Activated CD8-positive, alpha-beta memory T cell treated with anti-CD3 and anti-CD28 coated beads for 36 hours (primary cell): ENCODE measurements at regions not wholly inside any gene's neighbourhood (a gene's known extent, or its start where the extent isn't known, plus 50 kb on each side); places are given as distances from the start of the nearest gene placed in this dataset.

ENCODE experiments used
- CTCF ChIA-PET: fragments of 350-600 bp; sonication (Branson Sonifier 250); formaldehyde crosslinking; loops from one replicate; lab custom pipeline; 2021; ENCODE audit warnings: antibody characterized with exemption; lab: Charles Lee
- POLR2A ChIA-PET: fragments of 350-600 bp; sonication (Branson Sonifier 250); formaldehyde crosslinking; loops from one replicate; lab custom pipeline; 2021; ENCODE audit warnings: antibody characterized with exemption; lab: Charles Lee

GRCh38 chr6:157764178-157765068 lies 58.6 kb upstream of the SNX9 start:
- ChIA-PET POLR2A (interaction anchor here (0.5 to 2.3 kb wide), 6 partner anchors 9 to 885 kb away, joined by 3 to 16 read pairs (median 4); partner anchors contain the start of gene SYTL3), CTCF (interaction anchor here (0.9 to 2.8 kb wide), 4 partner anchors 8 to 109 kb away, joined by 3 to 9 read pairs (median 6); no protein-coding TSS in a partner anchor)

DNA sequence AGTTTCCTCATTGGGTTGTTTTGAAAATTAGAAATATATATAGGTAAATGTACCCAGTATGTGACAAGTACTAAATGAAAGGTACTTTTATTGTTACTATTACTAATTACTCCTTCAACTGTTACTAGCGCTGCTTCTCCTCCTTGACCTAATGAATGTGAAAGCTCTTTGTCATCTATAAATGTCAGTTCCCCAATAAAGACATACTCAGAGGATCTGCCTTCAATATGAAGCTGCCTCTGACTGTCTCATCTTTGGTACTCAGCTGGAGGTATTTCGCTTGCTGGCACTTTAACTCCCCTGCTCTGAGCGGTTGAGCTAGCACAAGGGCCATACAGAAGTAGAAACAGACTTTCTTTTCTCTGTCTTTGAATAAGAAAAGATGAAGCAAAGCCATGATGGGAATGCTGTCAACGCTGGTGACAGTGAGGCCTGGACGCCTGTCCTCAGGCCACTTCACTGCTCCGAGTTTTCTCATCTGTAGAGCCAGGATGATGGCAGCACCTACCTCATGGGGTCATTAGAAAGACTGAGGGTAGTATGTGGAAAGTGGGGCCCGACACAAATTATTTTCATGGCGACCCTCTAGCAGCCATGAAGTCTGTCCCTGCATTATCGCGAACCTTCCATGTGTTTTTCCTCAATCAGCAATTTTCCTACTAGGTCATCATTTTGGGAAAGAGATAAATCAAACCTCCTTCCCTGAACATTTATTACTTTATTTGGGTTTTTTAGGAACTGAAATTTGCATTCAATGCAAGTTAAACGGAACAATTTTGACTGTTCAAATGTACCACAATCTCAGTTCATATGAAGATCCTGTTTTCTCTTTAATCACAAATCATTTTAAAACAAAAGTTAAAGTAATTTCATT lies 55.9 kb upstream of the SNX9 start:
- ChIA-PET CTCF (no interaction called here), POLR2A (no interaction called here)

DNA sequence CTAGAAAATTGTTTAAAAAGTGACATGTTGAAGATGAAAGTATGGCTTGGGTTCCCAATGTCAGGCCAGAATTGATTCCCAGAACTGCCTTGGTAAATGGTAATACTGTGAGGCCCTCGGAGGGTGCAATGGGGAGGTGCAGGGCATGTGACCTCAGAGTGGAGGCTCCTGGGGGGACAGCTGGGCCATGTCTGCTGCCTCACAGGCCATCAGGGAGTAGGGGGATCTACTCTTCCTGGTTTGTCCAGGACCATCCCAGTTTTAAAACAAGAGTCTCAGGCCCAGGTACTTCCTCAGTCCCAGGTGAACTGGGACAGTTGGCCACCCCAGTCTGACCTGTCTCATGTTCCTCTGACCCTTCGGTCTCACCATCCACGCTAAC lies 55.3 kb upstream of the SNX9 start:
- POLR2A ChIA-PET, result no interaction called here
- CTCF ChIA-PET, result no interaction called here

DNA sequence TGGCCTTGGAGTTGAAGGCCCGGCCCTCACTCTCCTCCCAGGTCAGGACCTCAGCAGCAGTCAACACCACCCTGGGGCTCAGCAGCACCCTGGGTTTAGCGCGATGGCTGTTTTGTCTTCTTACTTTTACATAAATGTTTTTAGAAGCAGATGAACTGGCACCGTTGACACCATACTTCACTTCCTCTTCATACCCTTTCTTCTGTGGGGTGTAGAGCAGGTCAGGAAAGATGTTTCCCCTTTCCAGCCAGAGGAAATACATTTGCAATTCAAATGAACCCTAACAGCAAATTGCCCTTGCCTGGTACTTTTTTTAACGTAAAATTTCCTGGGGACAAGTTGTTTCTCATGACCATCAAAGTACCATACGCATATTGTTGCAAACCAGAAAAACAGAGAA lies 54.7 kb upstream of the SNX9 start:
- ChIA-PET CTCF (no interaction called here), POLR2A (no interaction called here)

DNA sequence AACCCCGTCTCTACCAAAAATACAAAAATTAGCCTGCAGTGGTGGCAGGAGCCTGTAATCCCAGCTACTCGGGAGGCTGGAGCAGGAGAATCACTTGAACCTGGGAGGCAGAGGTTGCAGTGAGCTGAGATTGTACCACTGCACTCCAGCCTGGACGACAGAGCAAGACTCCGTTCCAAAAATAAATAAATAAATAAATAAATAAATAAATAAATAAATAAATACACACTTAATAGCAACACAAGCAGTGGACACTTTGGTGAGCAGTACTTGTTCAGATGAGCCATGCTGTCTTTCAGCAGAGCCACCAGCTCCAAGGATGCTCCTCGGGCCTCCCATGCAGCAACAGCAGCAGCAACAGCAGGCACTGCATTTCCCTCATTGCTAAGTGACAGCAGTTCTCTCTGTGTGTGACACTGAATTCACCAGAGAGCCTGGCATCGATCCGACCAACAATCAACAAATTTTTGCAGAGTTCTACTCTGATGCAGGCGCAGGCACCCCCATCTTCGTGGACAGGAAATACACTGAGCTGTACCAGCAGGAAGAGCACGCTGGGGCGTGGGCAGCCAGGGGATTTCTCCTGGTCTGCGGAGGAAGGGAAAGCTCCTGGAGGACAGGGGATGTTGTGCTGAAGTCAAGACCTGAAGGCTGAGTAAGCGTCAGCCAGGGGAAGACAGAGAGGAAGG lies 54.0 kb upstream of the SNX9 start:
- POLR2A ChIA-PET, result interaction anchor here (1.0 kb wide), 1 partner anchor 8 kb away, joined by 3 read pairs; no protein-coding TSS in a partner anchor
- CTCF ChIA-PET, result interaction anchor here (1.5 to 1.6 kb wide), 2 partner anchors 9 to 12 kb away, joined by 6 read pairs; no protein-coding TSS in a partner anchor

DNA sequence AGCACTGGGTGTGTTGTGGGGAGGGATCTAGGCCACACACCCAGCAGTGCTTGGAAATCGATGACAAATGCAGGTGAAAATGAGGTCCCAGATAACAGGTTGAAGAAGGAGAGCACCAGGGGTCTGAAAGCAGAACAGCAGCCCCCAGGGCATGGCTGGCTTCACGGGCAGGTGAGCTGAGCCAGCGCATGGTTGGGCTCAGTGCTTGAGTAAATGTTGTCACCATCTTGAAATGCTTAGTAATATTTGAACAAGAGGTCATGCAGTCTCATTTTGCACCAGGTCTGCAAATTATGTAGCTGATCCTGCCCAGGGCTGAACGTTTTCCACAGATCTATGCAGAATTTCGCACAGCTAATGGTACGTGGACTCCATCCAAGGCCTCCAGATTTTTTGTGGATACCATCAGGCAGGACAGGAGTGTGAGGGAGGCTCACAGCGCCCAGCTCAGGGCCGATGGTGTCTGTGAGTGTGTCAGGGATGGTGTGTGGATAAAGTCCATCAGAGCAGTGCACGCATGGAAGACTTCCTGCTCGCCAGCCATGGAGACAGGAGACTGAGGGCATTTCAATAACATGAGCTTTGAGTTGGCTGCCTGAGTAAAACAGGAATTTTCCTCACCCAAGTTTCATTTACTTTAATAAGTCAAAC lies 53.1 kb upstream of the SNX9 start:
- ChIA-PET POLR2A (interaction anchor here (1.0 kb wide), 1 partner anchor 9 kb away, joined by 3 read pairs; no protein-coding TSS in a partner anchor), CTCF (interaction anchor here (0.7 to 1.6 kb wide), 3 partner anchors 10 to 358 kb away, joined by 4 to 6 read pairs (median 6); no protein-coding TSS in a partner anchor)

GRCh38 chr6:157770946-157771345 lies 52.1 kb upstream of the SNX9 start:
- CTCF ChIA-PET, result interaction anchor here (0.7 to 2.1 kb wide), 3 partner anchors 9 to 123 kb away, joined by 3 to 5 read pairs (median 3); no protein-coding TSS in a partner anchor
- POLR2A ChIA-PET, result interaction anchor here (1.3 kb wide), 1 partner anchor 30 kb away, joined by 4 read pairs; no protein-coding TSS in a partner anchor

- POLR2A ChIA-PET, result no interaction called here
Observed at GRCh38 chr6:157772820-157773219, 50.2 kb upstream of the SNX9 start.

More at GRCh38 chr6:157772820-157773219, 50.2 kb upstream of the SNX9 start:
- CTCF ChIA-PET, result no interaction called here
